GM19193 (cell line): ENCODE measurements at regions not wholly inside any gene's neighbourhood (a gene's known extent, or its start where the extent isn't known, plus 50 kb on each side); places are given as distances from the start of the nearest gene placed in this dataset.

Experiments used
- POLR2A ChIP-seq: IDR thresholded peaks from 4 replicates; pipeline ENCODE4 v1.6.1; 2011; ENCODE audit not compliant: insufficient read depth, insufficient read length; ENCODE audit errors: extremely low read depth

- no peak for TF ChIP-seq POLR2A
These were observed 110.8 kb downstream of the LHX2 start for GRCh38 chr9:124122321-124122720.

GRCh38 chr9:124122813-124123462 is 111.4 kb downstream of the LHX2 start:
- no peak for TF ChIP-seq POLR2A

- TF ChIP-seq POLR2A = no peak
These were observed 113.4 kb downstream of the LHX2 start for GRCh38 chr9:124124729-124125650.

DNA sequence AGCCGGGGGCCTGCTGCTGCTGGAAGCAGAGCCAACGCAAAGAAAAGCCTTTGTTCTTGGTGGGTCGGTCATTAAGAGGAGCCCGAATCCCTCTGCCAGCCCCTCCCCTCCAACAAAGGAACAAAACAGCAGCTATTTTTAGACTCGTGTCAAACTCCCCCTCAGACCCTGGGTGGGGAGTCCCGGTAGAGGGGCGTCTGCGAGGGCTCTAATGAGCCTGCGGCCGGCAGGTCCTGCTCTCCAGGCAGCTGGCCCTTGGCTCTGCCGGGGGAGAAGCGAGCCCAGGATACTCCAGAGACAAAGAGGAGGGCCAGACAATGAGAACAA is 114.0 kb downstream of the LHX2 start:
- TF ChIP-seq POLR2A = no peak

DNA sequence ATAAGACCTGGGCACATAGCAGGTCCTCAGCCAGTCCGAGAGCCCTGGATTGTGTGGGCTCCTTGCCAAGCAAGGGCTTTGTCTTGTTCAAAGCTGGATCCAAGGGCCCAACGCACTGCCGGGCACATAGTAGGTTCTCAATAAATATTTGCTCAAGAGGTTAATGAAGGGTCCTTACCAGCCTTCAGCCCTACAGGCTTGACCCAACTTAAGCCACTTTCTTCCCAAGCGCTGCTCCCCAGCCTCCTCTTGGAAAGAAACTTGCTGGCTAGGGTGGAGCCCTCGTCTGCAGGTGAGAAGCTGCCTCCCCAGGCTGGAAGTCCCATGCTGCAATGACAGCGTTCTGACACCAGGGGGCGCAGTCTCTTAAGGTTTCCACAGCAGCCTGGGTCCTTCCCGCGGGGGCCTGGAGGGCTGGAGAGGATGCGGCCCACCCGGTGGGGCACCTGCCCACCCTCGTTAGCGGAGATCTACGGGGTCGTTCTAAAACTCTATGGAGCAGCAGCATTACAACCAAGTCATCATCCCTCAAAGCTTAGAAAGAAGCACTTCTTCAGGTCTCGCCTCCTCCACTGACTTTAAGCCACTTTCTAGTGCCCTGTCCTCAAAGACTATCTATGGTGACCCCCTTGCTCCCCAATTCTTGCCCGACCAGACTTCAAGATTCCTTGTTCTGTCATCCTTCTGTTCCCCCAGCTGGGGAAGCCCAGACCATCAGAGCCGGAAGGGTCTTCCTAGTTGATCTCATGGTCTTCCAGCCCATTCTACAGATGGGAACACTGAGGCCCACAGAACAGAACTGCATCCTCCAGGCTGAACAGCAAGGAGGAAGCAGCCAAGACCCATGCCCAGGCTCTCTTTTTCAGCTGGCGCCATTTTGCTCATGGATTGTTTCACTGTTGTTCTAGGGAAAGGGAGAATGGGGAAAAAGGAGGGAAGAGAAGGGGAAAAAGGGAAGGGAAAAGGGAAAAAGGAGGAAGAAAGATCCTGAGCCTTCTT is 115.4 kb downstream of the LHX2 start:
- TF ChIP-seq POLR2A = no peak

- TF ChIP-seq POLR2A = no peak
These were observed 117.1 kb downstream of the LHX2 start for GRCh38 chr9:124128568-124129166.

GRCh38 chr9:124130277-124131075 is 118.9 kb downstream of the LHX2 start:
- no peak for TF ChIP-seq POLR2A

- TF ChIP-seq POLR2A = no peak
These were observed 121.1 kb downstream of the LHX2 start for GRCh38 chr9:124132671-124133147.

- TF ChIP-seq POLR2A = no peak
These were observed 122.2 kb downstream of the LHX2 start for GRCh38 chr9:124133727-124134126.

DNA sequence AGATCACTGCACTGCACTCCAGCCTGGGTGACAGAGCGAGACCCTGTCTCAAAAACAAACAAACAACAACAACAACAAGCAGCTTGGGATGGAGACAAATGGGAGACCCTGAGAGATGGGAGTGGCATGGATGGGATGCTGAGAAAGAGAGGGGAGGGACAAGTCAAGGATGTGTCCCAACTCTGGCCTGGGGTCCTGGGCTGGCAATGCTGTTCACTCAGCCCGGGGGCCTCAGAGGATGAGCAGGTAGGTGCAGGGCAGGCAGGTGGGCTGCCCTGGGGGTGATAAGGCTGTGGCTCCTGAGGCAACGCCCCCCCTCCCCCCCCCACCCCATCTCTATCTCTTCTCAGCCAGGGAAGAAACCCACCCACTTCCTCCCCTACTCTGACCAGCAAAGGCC is 123.0 kb downstream of the LHX2 start:
- no peak for TF ChIP-seq POLR2A

DNA sequence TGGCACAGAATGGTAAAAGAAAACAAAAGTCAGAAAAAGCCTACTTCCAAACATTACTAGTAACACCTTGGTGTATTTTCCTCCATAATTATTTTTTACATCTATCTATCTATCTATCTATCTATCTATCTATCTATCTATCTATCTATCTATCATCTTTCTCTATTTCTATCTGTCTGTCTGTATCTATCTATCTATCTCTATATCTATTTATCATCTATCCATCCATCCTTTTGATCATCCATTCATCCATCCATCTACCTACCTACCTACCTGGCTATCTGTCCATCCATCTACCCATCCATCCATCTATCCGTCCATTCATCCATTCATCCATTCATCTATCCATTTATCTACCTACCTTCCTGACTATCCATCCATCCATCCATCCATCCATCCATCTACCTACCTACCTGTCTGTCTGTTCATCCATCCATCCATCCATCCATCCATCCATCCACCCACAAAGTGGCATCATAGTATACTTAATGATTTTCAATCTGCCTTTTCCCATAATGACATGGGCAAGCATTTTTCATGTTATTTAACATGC is 121.9 kb upstream of the NEK6 start:
- no peak for TF ChIP-seq POLR2A

DNA sequence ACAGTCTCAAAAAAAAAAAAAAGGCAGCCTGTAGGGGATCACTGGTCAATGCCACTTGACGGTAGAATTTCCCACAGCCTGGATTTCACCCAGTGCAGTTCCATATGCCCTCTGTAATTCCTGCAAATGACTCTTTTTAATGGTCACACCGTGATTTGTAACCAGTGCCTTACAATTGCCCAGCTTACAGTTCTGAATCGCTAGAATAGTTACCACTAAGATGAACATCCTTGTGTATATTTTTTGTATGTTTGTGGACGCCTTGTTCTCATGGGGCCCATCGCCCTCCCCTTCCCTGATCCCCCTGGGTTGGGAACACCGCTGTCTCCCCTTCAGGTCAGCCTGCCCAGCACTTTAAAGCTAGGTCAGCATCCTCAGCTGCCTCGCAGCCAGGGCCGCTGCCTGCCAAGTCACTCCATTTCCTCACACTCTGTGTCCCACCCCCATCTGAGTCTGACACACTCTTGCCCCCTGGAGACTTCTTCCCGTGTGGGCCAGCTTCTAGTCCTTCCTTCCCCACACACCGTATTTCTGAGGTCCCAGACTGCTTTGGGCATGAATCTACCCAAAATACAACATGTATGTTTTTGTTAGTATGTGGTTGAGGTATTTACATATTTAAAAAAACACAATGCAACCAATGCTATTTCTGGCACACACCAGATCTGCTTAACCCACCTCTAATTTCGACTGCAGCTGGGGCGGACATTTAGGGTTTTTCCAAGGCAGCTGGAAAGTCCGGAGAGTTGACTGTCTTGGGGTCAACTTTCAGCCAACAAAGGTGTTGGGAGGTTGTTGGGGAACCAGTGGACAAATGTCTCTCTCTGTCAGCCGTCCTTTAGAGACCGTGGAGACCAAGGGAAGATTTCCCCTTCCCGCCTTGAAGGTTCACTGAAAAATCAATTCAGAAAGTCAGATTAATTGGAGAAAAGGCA is 120.5 kb upstream of the NEK6 start:
- TF ChIP-seq POLR2A = peak; percentile 36
